ENCODE measurements at regions not wholly inside any gene's neighbourhood (a gene's known extent, or its start where the extent isn't known, plus 50 kb on each side); places are given as distances from the start of the nearest gene placed in this dataset.

- TF ChIP-seq, protein P1, sequence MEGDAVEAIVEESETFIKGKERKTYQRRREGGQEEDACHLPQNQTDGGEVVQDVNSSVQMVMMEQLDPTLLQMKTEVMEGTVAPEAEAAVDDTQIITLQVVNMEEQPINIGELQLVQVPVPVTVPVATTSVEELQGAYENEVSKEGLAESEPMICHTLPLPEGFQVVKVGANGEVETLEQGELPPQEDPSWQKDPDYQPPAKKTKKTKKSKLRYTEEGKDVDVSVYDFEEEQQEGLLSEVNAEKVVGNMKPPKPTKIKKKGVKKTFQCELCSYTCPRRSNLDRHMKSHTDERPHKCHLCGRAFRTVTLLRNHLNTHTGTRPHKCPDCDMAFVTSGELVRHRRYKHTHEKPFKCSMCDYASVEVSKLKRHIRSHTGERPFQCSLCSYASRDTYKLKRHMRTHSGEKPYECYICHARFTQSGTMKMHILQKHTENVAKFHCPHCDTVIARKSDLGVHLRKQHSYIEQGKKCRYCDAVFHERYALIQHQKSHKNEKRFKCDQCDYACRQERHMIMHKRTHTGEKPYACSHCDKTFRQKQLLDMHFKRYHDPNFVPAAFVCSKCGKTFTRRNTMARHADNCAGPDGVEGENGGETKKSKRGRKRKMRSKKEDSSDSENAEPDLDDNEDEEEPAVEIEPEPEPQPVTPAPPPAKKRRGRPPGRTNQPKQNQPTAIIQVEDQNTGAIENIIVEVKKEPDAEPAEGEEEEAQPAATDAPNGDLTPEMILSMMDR (IDR thresholded peaks at IDR 0.05) = no peak
- no peak for TF ChIP-seq EZH2 (IDR thresholded peaks at IDR 0.05)
These were observed 61.6 kb upstream of the SMOX start for GRCh38 chr20:4086771-4087687.

All from neural progenitor cell (in vitro differentiated cells).